Right forelimb (tissue), 1 donor: ENCODE measurements at regions not wholly inside any gene's neighbourhood (a gene's known extent, or its start where the extent isn't known, plus 50 kb on each side); places are given as distances from the start of the nearest gene placed in this dataset.
A peak's percentile ranks its signal among the peaks of the same experiment; 100 is the strongest.
"Not testable (repeated sequence)": the region's sequence is repeated elsewhere in the genome, so short reads cannot be mapped to it uniquely, and the experiment has no call there.

Experiments used
- DNase-seq: peaks from one replicate; pipeline ENCODE4 v3.0.0-alpha.2; 2018

GRCh38 chr22:49721211-49721763, 106.4 kb downstream of the BRD1 start:
- DNase-seq, result no peak

- DNase-seq, result no peak
These were observed 107.3 kb downstream of the BRD1 start for GRCh38 chr22:49720279-49720959.

- DNase-seq, result no peak
These were observed 108.6 kb downstream of the BRD1 start for GRCh38 chr22:49719046-49719445.

GRCh38 chr22:49718396-49718795, 109.3 kb downstream of the BRD1 start:
- DNase-seq, result no peak

- DNase-seq, result no peak
These were observed 110.3 kb downstream of the BRD1 start for GRCh38 chr22:49717322-49717919.

GRCh38 chr22:49716441-49716840, 111.2 kb downstream of the BRD1 start:
- no peak for DNase-seq

- no peak for DNase-seq
These were observed 112.2 kb downstream of the BRD1 start for GRCh38 chr22:49715450-49715849.

- no peak for DNase-seq
These were observed 114.7 kb downstream of the BRD1 start for GRCh38 chr22:49713003-49713402.

GRCh38 chr22:49712195-49712791, 115.4 kb downstream of the BRD1 start:
- peak; percentile 60 for DNase-seq

- no peak for DNase-seq
These were observed 116.9 kb downstream of the BRD1 start for GRCh38 chr22:49710746-49711145.

GRCh38 chr22:49709464-49709863, 118.2 kb downstream of the BRD1 start:
- DNase-seq, result no peak

GRCh38 chr22:49705972-49706352, 121.7 kb downstream of the BRD1 start:
- no peak for DNase-seq

- DNase-seq, result no peak
These were observed 122.3 kb downstream of the BRD1 start for GRCh38 chr22:49705216-49705971.

GRCh38 chr22:49704345-49705215, 123.1 kb downstream of the BRD1 start:
- no peak for DNase-seq

GRCh38 chr22:49703990-49704344, 123.7 kb downstream of the BRD1 start:
- DNase-seq, result no peak

- no peak for DNase-seq
These were observed 124.2 kb downstream of the BRD1 start for GRCh38 chr22:49703505-49703904.

GRCh38 chr22:49702068-49702397, 125.6 kb downstream of the BRD1 start:
- no peak for DNase-seq

GRCh38 chr22:49701380-49702067, 126.1 kb downstream of the BRD1 start:
- DNase-seq, result no peak

- no peak for DNase-seq
These were observed 127.7 kb downstream of the BRD1 start for GRCh38 chr22:49699928-49700498.

GRCh38 chr22:49699476-49699875, 128.2 kb downstream of the BRD1 start:
- DNase-seq, result no peak

GRCh38 chr22:49698616-49699015, 129.1 kb downstream of the BRD1 start:
- DNase-seq, result not testable (repeated sequence)

GRCh38 chr22:49697047-49697446, 130.6 kb downstream of the BRD1 start:
- DNase-seq, result no peak
